Mesenchymal stem cell (in vitro differentiated cells and primary cell): ENCODE measurements at regions not wholly inside any gene's neighbourhood (a gene's known extent, or its start where the extent isn't known, plus 50 kb on each side); places are given as distances from the start of the nearest gene placed in this dataset.

Experiments used
- DNase-seq: peaks from one replicate; pipeline ENCODE4 v3.0.0-alpha.2; 2013
- H2AFZ ChIP-seq: one replicate; pipeline ENCODE4 v1.6.1; 2013; ENCODE audit warnings: low read depth, mild to moderate bottlenecking, control low read depth, inconsistent platforms, low read length, moderate library complexity
- H2AK5ac ChIP-seq: 2 replicates; pipeline ENCODE4 v1.6.1; 2013; ENCODE audit warnings: low read length, moderate library complexity, mild to moderate bottlenecking, inconsistent platforms; ENCODE audit not compliant: severe bottlenecking
- H2BK120ac ChIP-seq: one replicate; pipeline ENCODE4 v1.6.1; 2013; ENCODE audit warnings: low read depth, mild to moderate bottlenecking, inconsistent platforms, low read length, moderate library complexity
- H2BK12ac ChIP-seq, 2 experiments: one replicate each; pipeline ENCODE4 v1.6.1; 2013; ENCODE audit warnings: inconsistent platforms in 2 of 2, low read length in 2 of 2, mild to moderate bottlenecking in 2 of 2, moderate library complexity in 2 of 2, control low read depth in 1 of 2
- H2BK15ac ChIP-seq: one replicate; pipeline ENCODE4 v1.6.1; 2013; ENCODE audit warnings: mild to moderate bottlenecking, low read depth, inconsistent platforms; ENCODE audit not compliant: poor library complexity, severe bottlenecking
- H2BK5ac ChIP-seq: 2 replicates; pipeline ENCODE4 v1.6.1; 2013; ENCODE audit warnings: low read depth, mild to moderate bottlenecking, low read length, control low read depth, inconsistent platforms; ENCODE audit not compliant: poor library complexity, severe bottlenecking
- H3K14ac ChIP-seq, 2 experiments: one replicate each; pipeline ENCODE4 v1.6.1; 2013; ENCODE audit warnings: inconsistent platforms in 2 of 2, low read length in 2 of 2, control low read depth in 1 of 2, mild to moderate bottlenecking in 1 of 2, moderate library complexity in 1 of 2
- H3K18ac ChIP-seq, 2 experiments: one replicate each; pipeline ENCODE4 v1.6.1; 2013; ENCODE audit warnings: inconsistent platforms in 2 of 2, low read length in 2 of 2, control low read depth in 1 of 2, low read depth in 1 of 2, mild to moderate bottlenecking in 1 of 2
- H3K23ac ChIP-seq, 2 experiments: one replicate each; pipeline ENCODE4 v1.6.1; 2013; ENCODE audit warnings: inconsistent platforms in 2 of 2, low read length in 2 of 2, mild to moderate bottlenecking in 2 of 2, moderate library complexity in 2 of 2, control low read depth in 1 of 2
- H3K27ac ChIP-seq: 2 replicates; pipeline ENCODE4 v1.5.1; 2013; ENCODE audit warnings: mild to moderate bottlenecking, moderate library complexity, low read length, control low read depth, inconsistent platforms; ENCODE audit not compliant: poor library complexity, severe bottlenecking
- H3K27me3 ChIP-seq, 2 experiments: 2 replicates each; pipeline versions ENCODE4 v1.6.1 to v1.7.0; 2013; ENCODE audit warnings: low read length in 2 of 2, mild to moderate bottlenecking in 2 of 2, moderate library complexity in 2 of 2, control low read depth in 1 of 2, inconsistent platforms in 1 of 2; ENCODE audit not compliant: control insufficient read depth in 1 of 2, insufficient read depth in 1 of 2
- H3K36me3 ChIP-seq, 2 experiments: 2 replicates each; pipeline versions ENCODE4 v1.6.1 to v1.7.0; 2013; ENCODE audit warnings: low read length in 2 of 2, control low read depth in 1 of 2, inconsistent platforms in 1 of 2, low read depth in 1 of 2, mild to moderate bottlenecking in 1 of 2; ENCODE audit not compliant: insufficient read depth in 2 of 2, control insufficient read depth in 1 of 2
- H3K4ac ChIP-seq, 2 experiments: one replicate each; pipeline ENCODE4 v1.6.1; 2013; ENCODE audit warnings: inconsistent platforms in 2 of 2, low read length in 2 of 2, mild to moderate bottlenecking in 2 of 2, moderate library complexity in 2 of 2, control low read depth in 1 of 2, low read depth in 1 of 2
- H3K4me1 ChIP-seq: 2 replicates; pipeline ENCODE4 v1.6.1; 2013; ENCODE audit warnings: low read depth, low read length, control low read depth; ENCODE audit not compliant: control insufficient read depth, insufficient read depth
- H3K4me2 ChIP-seq: 2 replicates; pipeline ENCODE4 v1.6.1; 2013; ENCODE audit warnings: low read length, mild to moderate bottlenecking, inconsistent platforms; ENCODE audit not compliant: poor library complexity, severe bottlenecking
- H3K4me3 ChIP-seq, 2 experiments: 2 replicates each; pipeline versions ENCODE4 v1.5.1 to v1.7.0; 2013; ENCODE audit warnings: low read length in 2 of 2, mild to moderate bottlenecking in 2 of 2, control low read depth in 1 of 2, low read depth in 1 of 2; ENCODE audit not compliant: insufficient read depth in 1 of 2
- H3K79me1 ChIP-seq: replicated peaks from 2 replicates; pipeline ENCODE4 v1.6.1; 2013; ENCODE audit warnings: mild to moderate bottlenecking, control low read depth, low read length, inconsistent platforms; ENCODE audit not compliant: poor library complexity, severe bottlenecking
- H3K9ac ChIP-seq: 2 replicates; pipeline ENCODE4 v1.7.0; 2013; ENCODE audit warnings: mild to moderate bottlenecking, low read length, moderate library complexity
- H3K9me3 ChIP-seq: 2 replicates; pipeline ENCODE4 v1.7.0; 2013; ENCODE audit warnings: mild to moderate bottlenecking, low read length; ENCODE audit not compliant: control insufficient read depth
- H4K8ac ChIP-seq: one replicate; pipeline ENCODE4 v1.6.1; 2013; ENCODE audit warnings: inconsistent platforms, mild to moderate bottlenecking, low read length, moderate library complexity
- H4K91ac ChIP-seq: one replicate; pipeline ENCODE4 v1.6.1; 2013; ENCODE audit warnings: mild to moderate bottlenecking, low read length, inconsistent platforms
- WGBS: methylation state at CpG from one replicate; pipeline ENCODE4 v1.1.7; 2013; ENCODE audit warnings: mixed read lengths; 5-methylcytosine and 5-hydroxymethylcytosine counted together

DNA sequence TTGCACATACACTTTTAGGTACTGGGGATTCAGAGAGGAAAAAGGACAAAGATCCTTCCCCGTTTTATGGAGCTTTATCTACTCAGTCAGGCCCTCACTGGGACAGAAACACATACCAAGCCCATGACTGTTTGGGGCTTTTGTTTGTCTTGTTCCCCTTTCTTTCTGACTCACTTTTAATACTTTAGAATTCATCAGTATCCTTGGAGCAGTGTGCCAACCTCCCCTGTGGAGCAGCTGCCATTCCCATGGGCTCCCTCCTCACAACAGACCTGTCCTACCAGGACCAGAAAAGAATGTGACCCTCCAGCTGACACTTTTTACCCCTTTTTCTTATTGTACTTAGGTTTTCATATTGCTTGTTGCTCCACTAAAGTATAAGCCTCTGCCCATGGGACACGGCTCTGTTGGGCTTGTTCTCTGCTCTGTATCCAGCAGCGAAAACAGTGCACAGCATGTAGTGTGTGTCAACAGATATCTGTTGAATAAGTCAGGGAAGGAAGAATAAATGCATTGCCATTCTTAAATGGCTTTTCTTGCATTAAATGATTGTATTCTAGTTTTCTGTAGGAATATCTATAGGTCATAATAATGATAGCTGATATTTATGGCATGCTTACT is 431.1 kb downstream of the EFNB2 start:
- H2AFZ ChIP-seq: no peak overlapping the region
- H3K9me3 ChIP-seq: no peaks in the 10 kb centered on the region
- H2BK15ac ChIP-seq: no peak overlapping the region
- no peak overlapping the region for H2AK5ac ChIP-seq
- no peaks in the 10 kb centered on the region for H3K27me3 ChIP-seq
- H4K91ac ChIP-seq: no peak overlapping the region
- WGBS: 52% methylated on average over 3 of the region's 3 CpGs
- H3K4me3 ChIP-seq: no peak overlapping the region
- H3K36me3 ChIP-seq: no peaks in the 10 kb centered on the region
- no peak overlapping the region for H3K4ac ChIP-seq
- H3K23ac ChIP-seq: no peak overlapping the region
- peak overlapping the region; percentile 17 for H3K4me2 ChIP-seq
- no peak overlapping the region for H2BK12ac ChIP-seq
- no peak overlapping the region for H3K18ac ChIP-seq
- no peaks in the 10 kb centered on the region for H3K79me1 ChIP-seq
- peaks cover 20% of the 10 kb centered on the region for H3K4me1 ChIP-seq
- peak overlapping the region; percentile 61 for H4K8ac ChIP-seq
- H3K9ac ChIP-seq: no peak overlapping the region
- DNase-seq: peak; percentile 79
- H3K14ac ChIP-seq: no peak overlapping the region
- peak overlapping the region; percentile 9 for H2BK5ac ChIP-seq
- H3K27ac ChIP-seq: peak overlapping the region; percentile 87
- H2BK120ac ChIP-seq: no peak overlapping the region

DNA sequence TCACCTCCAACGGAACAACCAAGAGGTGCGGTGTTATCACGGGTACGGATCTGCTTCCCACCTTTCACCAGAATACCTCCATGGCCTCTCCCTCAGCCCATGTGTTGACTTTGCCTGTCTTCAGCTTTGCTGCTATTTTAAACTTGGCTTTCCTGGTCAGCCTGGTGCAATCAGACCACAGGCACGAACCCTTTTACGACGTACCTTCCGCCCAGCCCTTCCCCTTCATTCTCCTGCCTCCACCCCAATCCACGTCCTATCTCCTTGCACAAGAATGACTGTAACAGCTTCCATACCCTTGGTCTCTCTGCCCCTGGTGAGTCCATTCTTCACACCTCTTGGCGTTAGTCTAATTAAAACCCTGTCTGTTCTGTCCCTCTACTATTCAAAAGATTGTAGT is 431.7 kb downstream of the EFNB2 start:
- Histone ChIP-seq H3K4me2 (no peak overlapping the region), H2AFZ (no peak overlapping the region), H2AK5ac (peak overlapping the region; percentile 63), H3K18ac (peak overlapping the region in 1 of 2 experiments; percentile 22), H2BK15ac (no peak overlapping the region), H2BK120ac (no peak overlapping the region), H3K27me3 (no peaks in the 10 kb centered on the region), H3K9me3 (no peaks in the 10 kb centered on the region), H3K4me1 (peaks cover 20% of the 10 kb centered on the region), H4K91ac (peak overlapping the region; percentile 56), H3K23ac (no peak overlapping the region), H2BK5ac (peak overlapping the region; percentile 33), H3K14ac (no peak overlapping the region), H3K9ac (no peak overlapping the region), H3K79me1 (no peaks in the 10 kb centered on the region), H3K4me3 (no peak overlapping the region), H3K27ac (peak overlapping the region; percentile 87), H2BK12ac (peak overlapping the region in 1 of 2 experiments; percentile 2), H3K36me3 (no peaks in the 10 kb centered on the region), H3K4ac (no peak overlapping the region), H4K8ac (no peak overlapping the region)
- WGBS: 49% methylated on average over 10 of the region's 10 CpGs
- DNase-seq: peak; percentile 84

DNA sequence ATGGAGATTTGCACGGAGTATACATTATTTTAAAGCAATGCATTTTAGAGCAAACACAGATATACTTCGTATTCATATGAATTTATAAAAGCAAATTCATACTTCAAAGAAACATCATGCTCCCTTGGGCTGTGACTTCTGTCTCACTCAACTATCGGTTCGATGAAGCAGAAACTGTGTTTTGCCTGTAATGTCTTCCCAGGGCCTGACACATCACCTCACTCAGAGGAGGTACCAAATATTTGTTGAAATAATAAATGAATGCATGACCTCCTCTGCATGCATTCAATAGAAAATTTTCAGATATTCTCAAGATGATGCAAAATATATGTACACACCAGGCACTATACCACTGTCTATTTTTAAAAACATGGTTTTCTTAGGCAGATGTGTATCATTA is 432.7 kb downstream of the EFNB2 start:
- Histone ChIP-seq H2AK5ac (no peak overlapping the region), H2BK12ac (no peak overlapping the region), H3K14ac (no peak overlapping the region), H3K4me2 (no peak overlapping the region), H3K9ac (no peak overlapping the region), H3K27ac (no peak overlapping the region), H3K23ac (no peak overlapping the region), H3K9me3 (no peaks in the 10 kb centered on the region), H3K4ac (no peak overlapping the region), H3K4me3 (no peak overlapping the region), H4K8ac (no peak overlapping the region), H3K18ac (no peak overlapping the region), H2BK15ac (no peak overlapping the region), H2BK120ac (no peak overlapping the region), H3K4me1 (peaks cover 20% of the 10 kb centered on the region), H2AFZ (no peak overlapping the region), H3K79me1 (no peaks in the 10 kb centered on the region), H3K36me3 (no peaks in the 10 kb centered on the region), H4K91ac (no peak overlapping the region), H2BK5ac (no peak overlapping the region), H3K27me3 (no peaks in the 10 kb centered on the region)
- 100% methylated on average over 3 of the region's 4 CpGs for WGBS
- no peak for DNase-seq

DNA sequence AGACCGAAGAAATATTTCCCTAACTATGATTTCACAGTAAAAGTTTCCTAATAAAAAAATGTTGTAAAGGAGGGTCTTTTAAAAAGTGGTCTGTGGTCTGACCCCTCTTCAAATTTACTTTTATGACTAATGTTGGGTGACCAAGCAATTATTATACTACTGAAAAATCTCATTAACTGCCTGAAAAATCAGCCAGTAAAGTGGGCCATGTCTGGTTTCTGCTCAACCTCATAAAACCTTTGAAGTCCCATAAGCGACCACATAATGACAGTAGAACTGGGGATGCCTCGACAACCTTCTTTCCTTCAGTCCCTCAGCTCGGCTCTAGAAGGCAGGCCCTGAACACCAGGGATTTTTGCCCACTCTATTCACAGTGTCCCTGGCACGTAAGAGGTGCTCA is 434.3 kb downstream of the EFNB2 start:
- Histone ChIP-seq H3K23ac (no peak overlapping the region), H3K4me1 (peaks cover 16% of the 10 kb centered on the region), H4K8ac (no peak overlapping the region), H3K27me3 (no peaks in the 10 kb centered on the region), H3K79me1 (no peaks in the 10 kb centered on the region), H3K36me3 (no peaks in the 10 kb centered on the region), H3K4me2 (no peak overlapping the region), H3K27ac (no peak overlapping the region), H2BK15ac (no peak overlapping the region), H3K9me3 (no peaks in the 10 kb centered on the region), H2BK12ac (no peak overlapping the region), H2AFZ (no peak overlapping the region), H3K4me3 (no peak overlapping the region), H3K14ac (no peak overlapping the region), H2BK120ac (no peak overlapping the region), H2BK5ac (no peak overlapping the region), H3K4ac (no peak overlapping the region), H3K18ac (no peak overlapping the region), H2AK5ac (no peak overlapping the region), H4K91ac (no peak overlapping the region), H3K9ac (no peak overlapping the region)
- DNase-seq: no peak
- WGBS: 68% methylated on average over 4 of the region's 5 CpGs
